B cell (primary cell): ENCODE measurements at regions not wholly inside any gene's neighbourhood (a gene's known extent, or its start where the extent isn't known, plus 50 kb on each side); places are given as distances from the start of the nearest gene placed in this dataset.

Source experiments
- CTCF ChIP-seq: fragments of 200-600 bp; IDR thresholded peaks from one replicate; pipeline ENCODE4 v1.8.0; 2022; ENCODE audit warnings: antibody characterized with exemption, mild to moderate bottlenecking
- EZH2 ChIP-seq: IDR thresholded peaks from 2 replicates; pipeline ENCODE4 v1.6.1; 2012; ENCODE audit warnings: borderline replicate concordance, low read depth, mild to moderate bottlenecking, moderate library complexity, low read length; ENCODE audit not compliant: insufficient read depth, poor library complexity, severe bottlenecking

- no peak for TF ChIP-seq CTCF
- no peak for TF ChIP-seq EZH2
Observed at GRCh38 chr1:93750955-93751354, 69.3 kb upstream of the BCAR3 start.
